PFSK-1 (cell line): ENCODE measurements at regions not wholly inside any gene's neighbourhood (a gene's known extent, or its start where the extent isn't known, plus 50 kb on each side); places are given as distances from the start of the nearest gene placed in this dataset.

Source experiments
- POLR2AphosphoS5 ChIP-seq: IDR thresholded peaks from 2 replicates; pipeline ENCODE4 v1.6.1; 2012; ENCODE audit warnings: low read depth, mild to moderate bottlenecking, control low read depth, low read length, moderate library complexity
- SIN3A ChIP-seq: IDR thresholded peaks from 2 replicates; pipeline ENCODE4 v1.6.1; 2012; ENCODE audit warnings: mild to moderate bottlenecking, low read length, moderate library complexity, borderline replicate concordance; ENCODE audit not compliant: insufficient read depth
- TAF1 ChIP-seq: IDR thresholded peaks from 2 replicates; pipeline ENCODE4 v1.6.1; 2012; ENCODE audit warnings: low read length, control low read depth, borderline replicate concordance; ENCODE audit not compliant: insufficient read depth

GRCh38 chr2:83594241-83595120 lies 864.6 kb downstream of the SUCLG1 start:
- no peak for TF ChIP-seq POLR2AphosphoS5
- no peak for TF ChIP-seq TAF1
- TF ChIP-seq SIN3A: no peak
